ENCODE measurements at regions not wholly inside any gene's neighbourhood (a gene's known extent, or its start where the extent isn't known, plus 50 kb on each side); places are given as distances from the start of the nearest gene placed in this dataset.

DNA sequence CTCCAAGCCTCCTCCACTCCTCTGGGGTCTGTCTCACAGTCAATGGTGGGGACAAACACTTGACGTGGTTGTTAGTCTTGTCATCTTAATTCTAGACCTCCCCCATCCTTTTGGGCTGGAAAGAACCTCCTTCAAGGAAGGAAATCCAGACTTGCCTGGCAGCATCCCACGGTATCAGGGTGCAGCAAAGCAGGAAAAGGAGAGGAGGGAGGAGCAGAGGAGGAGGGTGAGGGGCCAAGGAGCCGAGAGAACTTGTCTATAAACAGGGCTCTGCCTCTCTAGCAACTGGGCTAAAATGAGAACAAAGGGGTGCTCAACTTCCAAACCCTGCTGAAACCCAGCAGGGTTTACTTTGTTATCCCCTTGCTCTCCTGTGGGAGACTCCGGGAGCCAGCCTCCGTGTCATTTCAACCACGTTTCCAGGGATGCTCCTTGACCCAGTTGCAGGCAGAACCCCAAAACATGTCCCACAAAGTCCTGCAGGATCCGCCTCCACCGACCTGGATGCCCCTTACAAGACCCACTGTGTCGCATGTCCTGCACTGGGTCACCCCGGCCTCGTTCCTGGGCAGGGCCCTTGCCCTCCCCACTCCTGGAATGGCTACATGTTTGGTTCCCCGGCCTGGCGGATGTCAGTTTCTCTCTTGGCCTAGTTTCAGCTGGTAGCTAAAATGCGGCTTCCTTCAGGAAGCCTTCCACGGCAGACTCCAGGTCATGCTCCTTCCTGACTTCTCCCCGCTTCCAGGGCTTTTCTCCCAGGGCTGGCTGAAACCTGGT lies 69.7 kb upstream of the MGMT start:
- intact Hi-C loops (cut with DNase I), result no loop called here
- Histone ChIP-seq H3K9me3 (no peaks in the 10 kb centered on the region), H3K27me3 (peaks cover 19% of the 10 kb centered on the region), H3K4me3 (no peak overlapping the region), H3K36me3 (no peaks in the 10 kb centered on the region), H3K27ac (no peak overlapping the region), H3K4me1 (no peaks in the 10 kb centered on the region)
- DNase-seq (no peak), ATAC-seq (no peak)
- TF ChIP-seq, protein P1, sequence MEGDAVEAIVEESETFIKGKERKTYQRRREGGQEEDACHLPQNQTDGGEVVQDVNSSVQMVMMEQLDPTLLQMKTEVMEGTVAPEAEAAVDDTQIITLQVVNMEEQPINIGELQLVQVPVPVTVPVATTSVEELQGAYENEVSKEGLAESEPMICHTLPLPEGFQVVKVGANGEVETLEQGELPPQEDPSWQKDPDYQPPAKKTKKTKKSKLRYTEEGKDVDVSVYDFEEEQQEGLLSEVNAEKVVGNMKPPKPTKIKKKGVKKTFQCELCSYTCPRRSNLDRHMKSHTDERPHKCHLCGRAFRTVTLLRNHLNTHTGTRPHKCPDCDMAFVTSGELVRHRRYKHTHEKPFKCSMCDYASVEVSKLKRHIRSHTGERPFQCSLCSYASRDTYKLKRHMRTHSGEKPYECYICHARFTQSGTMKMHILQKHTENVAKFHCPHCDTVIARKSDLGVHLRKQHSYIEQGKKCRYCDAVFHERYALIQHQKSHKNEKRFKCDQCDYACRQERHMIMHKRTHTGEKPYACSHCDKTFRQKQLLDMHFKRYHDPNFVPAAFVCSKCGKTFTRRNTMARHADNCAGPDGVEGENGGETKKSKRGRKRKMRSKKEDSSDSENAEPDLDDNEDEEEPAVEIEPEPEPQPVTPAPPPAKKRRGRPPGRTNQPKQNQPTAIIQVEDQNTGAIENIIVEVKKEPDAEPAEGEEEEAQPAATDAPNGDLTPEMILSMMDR (IDR thresholded peaks at IDR 0.05), result no peak

- Histone ChIP-seq H3K9me3 (no peaks in the 10 kb centered on the region), H3K27me3 (peaks cover 16% of the 10 kb centered on the region), H3K4me3 (no peak overlapping the region), H3K4me1 (no peaks in the 10 kb centered on the region), H3K36me3 (no peaks in the 10 kb centered on the region), H3K27ac (no peak overlapping the region)
- ATAC-seq (no peak), DNase-seq (no peak)
- intact Hi-C loops (cut with DNase I), result no loop called here
- TF ChIP-seq, protein P1 (IDR thresholded peaks at IDR 0.05), result no peak
Observed at GRCh38 chr10:129398711-129399141, 68.3 kb upstream of the MGMT start.

DNA sequence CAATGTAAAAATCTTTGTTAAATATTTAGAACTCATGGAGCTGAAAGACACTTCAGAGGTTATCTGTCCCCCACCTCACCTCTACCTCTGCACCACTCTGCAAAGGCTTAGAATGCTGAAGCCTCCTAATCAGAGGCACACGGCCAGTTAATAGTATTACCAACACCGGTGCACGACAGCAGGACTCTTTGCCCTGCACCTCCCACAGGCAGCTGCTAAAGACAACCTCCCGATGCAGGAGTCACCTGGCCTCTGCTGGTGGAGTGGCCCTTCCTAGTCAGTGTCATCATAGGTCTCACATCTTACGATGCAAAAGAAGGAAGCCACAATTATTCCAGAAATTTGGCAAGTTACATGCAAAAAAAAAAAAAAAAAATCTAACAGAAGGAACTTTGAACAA lies 66.6 kb upstream of the MGMT start:
- H3K36me3 ChIP-seq, result no peaks in the 10 kb centered on the region
- ATAC-seq (no peak), DNase-seq (no peak)
- TF ChIP-seq, protein P1 (IDR thresholded peaks at IDR 0.05), result no peak
- H3K4me3 ChIP-seq, result no peak overlapping the region
- no peak overlapping the region for H3K27ac ChIP-seq
- peaks cover 9% of the 10 kb centered on the region for H3K27me3 ChIP-seq
- H3K9me3 ChIP-seq, result no peaks in the 10 kb centered on the region
- no peaks in the 10 kb centered on the region for H3K4me1 ChIP-seq
- intact Hi-C loops (cut with DNase I), result no loop called here

- Histone ChIP-seq H3K4me1 (no peaks in the 10 kb centered on the region), H3K9me3 (no peaks in the 10 kb centered on the region), H3K27ac (no peak overlapping the region), H3K4me3 (no peak overlapping the region), H3K27me3 (no peaks in the 10 kb centered on the region), H3K36me3 (no peaks in the 10 kb centered on the region)
- DNase-seq (no peak), ATAC-seq (no peak)
- TF ChIP-seq, protein P1 (IDR thresholded peaks at IDR 0.05), result no peak
- intact Hi-C loops (cut with DNase I), result no loop called here
Observed at GRCh38 chr10:129402459-129402858, 64.6 kb upstream of the MGMT start.

- H3K27me3 ChIP-seq, result no peaks in the 10 kb centered on the region
- DNase-seq (no peak), ATAC-seq (no peak)
- H3K27ac ChIP-seq, result no peak overlapping the region
- no peak overlapping the region for H3K4me3 ChIP-seq
- H3K9me3 ChIP-seq, result no peaks in the 10 kb centered on the region
- TF ChIP-seq, protein P1 (IDR thresholded peaks at IDR 0.05), result no peak
- intact Hi-C loops (cut with DNase I), result no loop called here
- H3K36me3 ChIP-seq, result no peaks in the 10 kb centered on the region
- H3K4me1 ChIP-seq, result no peaks in the 10 kb centered on the region
Observed at GRCh38 chr10:129404091-129404490, 63.0 kb upstream of the MGMT start.
